ENCODE measurements at regions not wholly inside any gene's neighbourhood (a gene's known extent, or its start where the extent isn't known, plus 50 kb on each side); places are given as distances from the start of the nearest gene placed in this dataset.

- no peaks in the 10 kb centered on the region for H4K20me1 ChIP-seq (ENCODE audit: insufficient read depth, low read length)
- ATAC-seq (ENCODE audit: low read depth): no peak
- TF ChIP-seq RAD21 (IDR thresholded peaks at IDR 0.05; ENCODE audit: low read length) (no peak), CHD1 (IDR thresholded peaks at IDR 0.05; ENCODE audit: low read depth, low read length) (no peak), NFE2L2 (IDR thresholded peaks at IDR 0.05; ENCODE audit: low read depth, low read length) (no peak), POLR2A (IDR thresholded peaks at IDR 0.05; ENCODE audit: low read depth, low read length) (no peak), FOS (IDR thresholded peaks at IDR 0.05; ENCODE audit: low read depth, low read length) (no peak), USF2 (IDR thresholded peaks at IDR 0.05; ENCODE audit: low read depth, low read length) (no peak), RCOR1 (IDR thresholded peaks at IDR 0.05; ENCODE audit: insufficient replicate concordance, low read length) (no peak), ELK1 (IDR thresholded peaks at IDR 0.05; ENCODE audit: borderline replicate concordance, low read depth, low read length) (no peak), SMC3 (IDR thresholded peaks at IDR 0.05; ENCODE audit: low read depth, low read length) (no peak), CEBPB (IDR thresholded peaks at IDR 0.05; ENCODE audit: low read depth, low read length) (no peak), MAZ (IDR thresholded peaks at IDR 0.05; ENCODE audit: borderline replicate concordance, low read depth, low read length) (no peak), BHLHE40 (IDR thresholded peaks at IDR 0.05; ENCODE audit: low read depth, low read length) (no peak), CTCF (conservative IDR thresholded peaks at IDR 0.05; ENCODE audit: low read depth, low read length) (no peak)
- intact Hi-C loops (cut with micrococcal nuclease): no loop called here
- whole genome bisulfite sequencing, 2 experiments (ENCODE audit: extremely low coverage in 2 of 2, insufficient read length in 1 of 2): 60% methylated on average over 1 of the region's 6 CpGs; no CpG with 5 or more reads in 1 of the 2 experiments
- in situ Hi-C loops (cut with MboI; ENCODE audit: low sequenced_read_pairs): loop anchor here (25.0 kb wide), 1 partner anchor 1332 kb away; no protein-coding TSS in a partner anchor
- H3K23ac ChIP-seq (ENCODE audit: low read depth, low read length): no peak overlapping the region
- no peaks in the 10 kb centered on the region for H3K27me3 ChIP-seq (ENCODE audit: control insufficient read depth, insufficient read depth, low read length)
- H2BK120ac ChIP-seq (ENCODE audit: low read depth, low read length): no peak overlapping the region
- H3K9ac ChIP-seq (ENCODE audit: low read depth, low read length): no peak overlapping the region
- H4K8ac ChIP-seq (ENCODE audit: low read depth in 2 of 2, low read length in 2 of 2): no peak overlapping the region
- no peak overlapping the region for H4K5ac ChIP-seq (ENCODE audit: low read depth, low read length)
- no peak overlapping the region for H4K91ac ChIP-seq (ENCODE audit: insufficient read depth, low read depth, low read length)
- no peak overlapping the region for H3K18ac ChIP-seq (ENCODE audit: low read depth, low read length)
- H3K36me3 ChIP-seq (ENCODE audit: control insufficient read depth, insufficient read depth, low read length): no peaks in the 10 kb centered on the region
- no peak overlapping the region for H2BK20ac ChIP-seq (ENCODE audit: low read depth, low read length)
- H3K79me1 ChIP-seq (ENCODE audit: low read depth in 1 of 2, low read length in 2 of 2): no peaks in the 10 kb centered on the region
- H3K4me1 ChIP-seq (ENCODE audit: control insufficient read depth, insufficient read depth, low read length): no peaks in the 10 kb centered on the region
- no peak overlapping the region for H2BK15ac ChIP-seq (ENCODE audit: low read depth, low read length)
- H3K27ac ChIP-seq (ENCODE audit: insufficient read depth, low read length): no peak overlapping the region
- dilution Hi-C loops (cut with HindIII; ENCODE audit: low sequenced_read_pairs, unreplicated experiment): no loop called here
- no peak overlapping the region for H2AFZ ChIP-seq (replicated peaks; ENCODE audit: low read length, poor library complexity)
- H3K4me2 ChIP-seq (ENCODE audit: low read depth, low read length): no peak overlapping the region
- H3K4me3 ChIP-seq (ENCODE audit: insufficient read depth, low read depth, low read length): no peak overlapping the region
- no peak overlapping the region for H2AK5ac ChIP-seq (ENCODE audit: low read depth, low read length)
- H3K56ac ChIP-seq (ENCODE audit: extremely low read depth, insufficient read depth, low read length): no peak overlapping the region
- POLR2A ChIA-PET (ENCODE audit: unreplicated experiment): no interaction called here
- no peak overlapping the region for H3K14ac ChIP-seq (replicated peaks; ENCODE audit: low read depth, low read length)
- H2BK5ac ChIP-seq (ENCODE audit: low read depth, low read length, poor library complexity, severe bottlenecking): no peak overlapping the region
- no peaks in the 10 kb centered on the region for H3K9me1 ChIP-seq (ENCODE audit: insufficient read depth, low read length)
- CTCF ChIA-PET: interaction anchor here (0.6 to 1.7 kb wide), 15 partner anchors 8 to 1405 kb away, joined by 3 to 20 read pairs (median 5); no protein-coding TSS in a partner anchor
- no peak overlapping the region for H2AK9ac ChIP-seq (replicated peaks; ENCODE audit: low read depth, low read length, poor library complexity)
- BruUV-seq (replicated peaks): no TSS peak
- DNase-seq: no peak
- H3K9me3 ChIP-seq (ENCODE audit: control insufficient read depth, insufficient read depth, low read length): no peaks in the 10 kb centered on the region
- no peak overlapping the region for H3K4ac ChIP-seq (ENCODE audit: low read depth, low read length)
Observed at GRCh38 chr15:94119298-94119811, 112.0 kb upstream of the MCTP2 start.
